LoVo (cell line): ENCODE measurements at regions not wholly inside any gene's neighbourhood (a gene's known extent, or its start where the extent isn't known, plus 50 kb on each side); places are given as distances from the start of the nearest gene placed in this dataset.
A peak's percentile ranks its signal among the peaks of the same experiment; 100 is the strongest.
"Not testable (repeated sequence)": the region's sequence is repeated elsewhere in the genome, so short reads cannot be mapped to it uniquely, and the experiment has no call there.

Source experiments
- DNase-seq: peaks from one replicate; pipeline ENCODE4 v3.0.0-alpha.2; 2016; ENCODE audit warnings: low spot score

GRCh38 chr9:66152406-66152805, 415.5 kb downstream of the FOXD4L4 start:
- DNase-seq: not testable (repeated sequence)

GRCh38 chr9:66153021-66153725, 416.2 kb downstream of the FOXD4L4 start:
- peak; percentile 47 for DNase-seq

- not testable (repeated sequence) for DNase-seq
Measured at GRCh38 chr9:66153971-66154691, 417.2 kb downstream of the FOXD4L4 start.

- not testable (repeated sequence) for DNase-seq
Measured at GRCh38 chr9:66182316-66182715, 445.4 kb downstream of the FOXD4L4 start.

GRCh38 chr9:66183648-66184047, 446.7 kb downstream of the FOXD4L4 start:
- DNase-seq: not testable (repeated sequence)

- DNase-seq: not testable (repeated sequence)
Measured at GRCh38 chr9:66197199-66197598, 460.3 kb downstream of the FOXD4L4 start.

- not testable (repeated sequence) for DNase-seq
Measured at GRCh38 chr9:66198421-66198820, 461.5 kb downstream of the FOXD4L4 start.

GRCh38 chr9:66206617-66207016, 469.7 kb downstream of the FOXD4L4 start:
- DNase-seq: not testable (repeated sequence)

- not testable (repeated sequence) for DNase-seq
Measured at GRCh38 chr9:66207914-66208313, 471.0 kb downstream of the FOXD4L4 start.

- not testable (repeated sequence) for DNase-seq
Measured at GRCh38 chr9:66244763-66245162, 507.8 kb downstream of the FOXD4L4 start.

- not testable (repeated sequence) for DNase-seq
Measured at GRCh38 chr9:66245481-66245880, 508.5 kb downstream of the FOXD4L4 start.

GRCh38 chr9:66257581-66257980, 520.6 kb downstream of the FOXD4L4 start:
- not testable (repeated sequence) for DNase-seq

- not testable (repeated sequence) for DNase-seq
Measured at GRCh38 chr9:66261576-66261975, 524.6 kb downstream of the FOXD4L4 start.

GRCh38 chr9:66263621-66264020, 526.7 kb downstream of the FOXD4L4 start:
- DNase-seq: not testable (repeated sequence)

- not testable (repeated sequence) for DNase-seq
Measured at GRCh38 chr9:66264786-66265185, 527.8 kb downstream of the FOXD4L4 start.

- DNase-seq: not testable (repeated sequence)
Measured at GRCh38 chr9:66266202-66266601, 529.3 kb downstream of the FOXD4L4 start.

- not testable (repeated sequence) for DNase-seq
Measured at GRCh38 chr9:66266856-66267430, 530.0 kb downstream of the FOXD4L4 start.

- DNase-seq: not testable (repeated sequence)
Measured at GRCh38 chr9:66267684-66268083, 530.7 kb downstream of the FOXD4L4 start.

GRCh38 chr9:66269024-66269423, 532.1 kb downstream of the FOXD4L4 start:
- DNase-seq: not testable (repeated sequence)

GRCh38 chr9:66269783-66270182, 532.8 kb downstream of the FOXD4L4 start:
- not testable (repeated sequence) for DNase-seq

GRCh38 chr9:66278809-66279208, 541.9 kb downstream of the FOXD4L4 start:
- DNase-seq: not testable (repeated sequence)
